Parathyroid adenoma (tissue), 2 donors: ENCODE measurements at regions not wholly inside any gene's neighbourhood (a gene's known extent, or its start where the extent isn't known, plus 50 kb on each side); places are given as distances from the start of the nearest gene placed in this dataset.
"Not testable (repeated sequence)": the region's sequence is repeated elsewhere in the genome, so short reads cannot be mapped to it uniquely, and the experiment has no call there.

Experiments
- H2AFZ ChIP-seq: fragments of 300-600 bp; sonication (generic); one replicate; pipeline ENCODE4 v1.7.0; 2017; ENCODE audit warnings: antibody characterized with exemption, mild to moderate bottlenecking
- H3K27ac ChIP-seq: fragments of 300-600 bp; sonication (generic); one replicate; pipeline ENCODE4 v1.7.0; 2017
- H3K27me3 ChIP-seq: fragments of 300-600 bp; sonication (generic); one replicate; pipeline ENCODE4 v1.7.0; 2017; ENCODE audit warnings: low read length; ENCODE audit not compliant: control insufficient read depth, insufficient read depth
- H3K36me3 ChIP-seq: fragments of 300-600 bp; sonication (generic); one replicate; pipeline ENCODE4 v1.7.0; 2017; ENCODE audit warnings: low read length; ENCODE audit not compliant: control insufficient read depth, insufficient read depth
- H3K4me1 ChIP-seq: fragments of 300-600 bp; sonication (generic); one replicate; pipeline ENCODE4 v1.7.0; 2017; ENCODE audit warnings: control low read depth
- H3K4me2 ChIP-seq: fragments of 300-600 bp; sonication (generic); one replicate; pipeline ENCODE4 v1.7.0; 2017; ENCODE audit warnings: low read length
- H3K4me3 ChIP-seq: fragments of 300-600 bp; sonication (generic); one replicate; pipeline ENCODE4 v1.7.0; 2017; ENCODE audit warnings: low read depth, low read length
- H3K79me2 ChIP-seq: fragments of 300-600 bp; sonication (generic); one replicate; pipeline ENCODE4 v1.7.0; 2017; ENCODE audit warnings: control low read depth
- H3K9ac ChIP-seq: fragments of 300-600 bp; sonication (generic); one replicate; pipeline ENCODE4 v1.7.0; 2017; ENCODE audit warnings: mild to moderate bottlenecking
- H3K9me3 ChIP-seq: fragments of 300-600 bp; sonication (generic); one replicate; pipeline ENCODE4 v1.7.0; 2017; ENCODE audit warnings: low read length; ENCODE audit not compliant: control insufficient read depth
- CTCF ChIP-seq: fragments of 300-600 bp; sonication (generic); IDR thresholded peaks from one replicate; pipeline ENCODE4 v1.7.0; 2017; ENCODE audit warnings: antibody characterized with exemption, mild to moderate bottlenecking
- donor health status: primary hyperparathyroidism.

- H3K36me3 ChIP-seq: no peaks in the 10 kb centered on the region
- H2AFZ ChIP-seq: no peak overlapping the region
- no peaks in the 10 kb centered on the region for H3K79me2 ChIP-seq
- no peaks in the 10 kb centered on the region for H3K4me1 ChIP-seq
- no peaks in the 10 kb centered on the region for H3K27me3 ChIP-seq
- H3K9ac ChIP-seq: no peak overlapping the region
- no peaks in the 10 kb centered on the region for H3K9me3 ChIP-seq
- H3K4me3 ChIP-seq: no peak overlapping the region
- H3K4me2 ChIP-seq: no peak overlapping the region
- no peak for TF ChIP-seq CTCF
- H3K27ac ChIP-seq: no peak overlapping the region
Measured at GRCh38 chr10:28365840-28366239, 63.0 kb upstream of the MPP7 start.

- H3K4me1 ChIP-seq: no peaks in the 10 kb centered on the region
- no peaks in the 10 kb centered on the region for H3K27me3 ChIP-seq
- no peaks in the 10 kb centered on the region for H3K9me3 ChIP-seq
- TF ChIP-seq CTCF: no peak
- H3K4me2 ChIP-seq: no peak overlapping the region
- no peak overlapping the region for H3K9ac ChIP-seq
- H3K36me3 ChIP-seq: no peaks in the 10 kb centered on the region
- H2AFZ ChIP-seq: no peak overlapping the region
- H3K4me3 ChIP-seq: no peak overlapping the region
- no peak overlapping the region for H3K27ac ChIP-seq
- no peaks in the 10 kb centered on the region for H3K79me2 ChIP-seq
Measured at GRCh38 chr10:28366994-28367393, 64.1 kb upstream of the MPP7 start.

- no peak overlapping the region for H3K27ac ChIP-seq
- H3K4me3 ChIP-seq: no peak overlapping the region
- H3K9ac ChIP-seq: no peak overlapping the region
Measured at GRCh38 chr10:28367413-28367812, 64.5 kb upstream of the MPP7 start.

GRCh38 chr10:28367929-28368484 is 65.1 kb upstream of the MPP7 start:
- no peaks in the 10 kb centered on the region for H3K4me1 ChIP-seq
- no peak overlapping the region for H3K4me3 ChIP-seq
- no peak overlapping the region for H2AFZ ChIP-seq
- no peak for TF ChIP-seq CTCF
- no peak overlapping the region for H3K4me2 ChIP-seq
- H3K9me3 ChIP-seq: no peaks in the 10 kb centered on the region
- no peak overlapping the region for H3K9ac ChIP-seq
- H3K27ac ChIP-seq: no peak overlapping the region
- H3K27me3 ChIP-seq: no peaks in the 10 kb centered on the region
- H3K36me3 ChIP-seq: no peaks in the 10 kb centered on the region
- no peaks in the 10 kb centered on the region for H3K79me2 ChIP-seq

More at GRCh38 chr10:28367413-28367812, 64.5 kb upstream of the MPP7 start:
- Histone ChIP-seq H2AFZ (no peak overlapping the region), H3K4me1 (no peaks in the 10 kb centered on the region), H3K4me2 (no peak overlapping the region), H3K9me3 (no peaks in the 10 kb centered on the region), H3K36me3 (no peaks in the 10 kb centered on the region), H3K27me3 (no peaks in the 10 kb centered on the region), H3K79me2 (no peaks in the 10 kb centered on the region)
- TF ChIP-seq CTCF: no peak

GRCh38 chr10:28370107-28370835 is 67.4 kb upstream of the MPP7 start:
- Histone ChIP-seq H3K4me1 (no peaks in the 10 kb centered on the region), H2AFZ (no peak overlapping the region), H3K9ac (no peak overlapping the region), H3K4me3 (no peak overlapping the region), H3K79me2 (no peaks in the 10 kb centered on the region), H3K9me3 (no peaks in the 10 kb centered on the region), H3K27me3 (no peaks in the 10 kb centered on the region), H3K36me3 (no peaks in the 10 kb centered on the region), H3K4me2 (no peak overlapping the region), H3K27ac (no peak overlapping the region)
- TF ChIP-seq CTCF: no peak

- not testable (repeated sequence) for H3K4me3 ChIP-seq, H3K9ac ChIP-seq, H3K79me2 ChIP-seq, H3K4me2 ChIP-seq, H2AFZ ChIP-seq, H3K27ac ChIP-seq, H3K27me3 ChIP-seq, H3K9me3 ChIP-seq, H3K4me1 ChIP-seq, H3K36me3 ChIP-seq
Measured at GRCh38 chr10:28371638-28372037, 68.8 kb upstream of the MPP7 start.
